ENCODE measurements at regions not wholly inside any gene's neighbourhood (a gene's known extent, or its start where the extent isn't known, plus 50 kb on each side); places are given as distances from the start of the nearest gene placed in this dataset.

DNA sequence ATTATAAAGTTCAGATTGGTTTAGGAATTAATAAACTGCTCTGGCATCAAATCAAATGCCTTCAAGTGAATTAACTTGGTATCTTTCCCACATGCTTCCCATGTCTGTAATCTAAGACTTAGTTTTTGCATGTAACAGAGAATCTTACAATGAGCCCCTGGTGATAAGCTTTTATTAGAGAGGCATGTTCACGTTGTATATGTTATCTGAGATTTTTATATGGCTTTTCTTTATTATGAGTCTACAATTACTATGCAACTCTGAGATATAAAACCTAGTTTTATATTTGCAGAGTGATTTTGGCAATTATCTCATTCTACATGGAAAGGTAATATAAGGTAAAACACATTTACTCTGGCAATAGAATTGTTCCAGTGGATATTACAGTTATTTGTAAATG lies 1578.4 kb upstream of the IGFBP7 start:
- no peak for DNase-seq (ENCODE audit: low spot score)

DNA sequence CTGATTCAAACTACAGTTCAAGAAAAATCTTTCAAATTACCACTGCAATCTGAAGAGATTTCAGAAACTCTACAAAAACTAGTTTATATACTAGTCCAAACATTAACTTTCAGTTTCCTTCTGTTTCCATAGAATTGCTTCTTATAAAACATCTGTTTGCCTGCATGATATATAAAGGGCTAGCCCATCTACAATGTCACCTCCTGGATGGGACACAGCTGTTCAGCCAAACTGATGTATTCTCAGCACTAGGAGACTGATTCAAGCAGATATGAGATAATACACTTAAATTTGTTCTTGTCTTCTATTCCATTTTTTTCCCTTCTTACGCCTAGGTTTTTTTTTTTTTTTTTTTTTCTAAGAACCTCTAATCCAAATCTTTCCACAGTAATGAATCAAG lies 1569.7 kb upstream of the IGFBP7 start:
- DNase-seq (ENCODE audit: low spot score) = no peak

DNA sequence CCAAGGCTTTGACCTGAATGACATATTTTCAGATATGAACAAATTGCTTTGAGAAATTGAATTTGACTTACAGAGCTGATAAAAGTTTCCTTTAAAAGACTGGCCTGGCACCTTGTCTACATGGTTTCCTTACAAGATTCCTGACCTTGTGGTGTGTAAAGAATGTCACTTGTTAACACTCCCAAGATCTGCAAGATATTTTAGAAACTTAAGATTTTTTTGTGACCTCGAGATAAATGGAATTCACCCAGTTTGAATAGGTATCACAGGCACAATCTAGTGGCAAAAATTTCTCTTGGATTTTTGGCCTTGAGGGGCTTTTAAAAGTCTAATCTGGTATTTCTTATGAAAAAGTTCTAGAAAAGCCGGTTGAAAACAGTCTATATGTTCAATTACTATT lies 1568.9 kb upstream of the IGFBP7 start:
- no peak for DNase-seq (ENCODE audit: low spot score)

DNA sequence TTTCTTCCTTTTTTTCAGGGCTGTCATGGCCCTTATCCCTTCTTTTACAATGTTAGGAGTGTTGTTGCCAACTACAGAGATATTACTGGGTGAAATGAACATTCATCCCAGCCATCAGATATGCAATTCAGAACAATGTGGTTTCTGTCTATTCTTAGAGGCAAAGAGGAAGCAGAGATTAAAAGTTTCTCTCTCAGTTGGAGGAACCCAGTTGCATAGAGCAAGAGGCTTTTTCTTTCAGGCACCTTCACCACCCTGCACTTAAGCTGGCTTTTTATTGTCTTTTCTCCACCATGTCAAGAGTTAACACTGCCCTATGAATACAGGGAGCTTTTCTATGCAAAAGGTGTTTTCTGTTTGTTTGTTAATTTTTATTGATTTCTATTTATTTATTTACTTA lies 1559.6 kb upstream of the IGFBP7 start:
- peak; percentile 12 for DNase-seq (ENCODE audit: low spot score)

DNA sequence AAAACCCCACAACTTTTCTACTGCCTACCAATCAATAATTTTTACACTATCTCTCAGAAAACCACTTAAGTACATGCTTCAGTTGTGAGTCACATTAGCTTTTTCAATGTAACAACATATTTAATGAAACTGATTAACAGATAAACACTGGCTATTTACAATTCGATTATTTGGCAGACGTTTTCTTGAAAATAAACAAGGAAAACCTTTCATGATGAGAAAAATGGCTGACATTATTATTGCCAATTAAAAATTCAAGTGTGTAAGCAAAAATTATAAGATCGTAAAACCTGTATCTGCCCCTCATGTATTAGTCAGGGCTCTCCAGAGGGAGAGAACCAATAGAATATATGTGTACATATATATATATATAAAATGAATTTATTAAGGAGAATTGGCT lies 1555.5 kb upstream of the IGFBP7 start:
- no peak for DNase-seq (ENCODE audit: low spot score)

DNA sequence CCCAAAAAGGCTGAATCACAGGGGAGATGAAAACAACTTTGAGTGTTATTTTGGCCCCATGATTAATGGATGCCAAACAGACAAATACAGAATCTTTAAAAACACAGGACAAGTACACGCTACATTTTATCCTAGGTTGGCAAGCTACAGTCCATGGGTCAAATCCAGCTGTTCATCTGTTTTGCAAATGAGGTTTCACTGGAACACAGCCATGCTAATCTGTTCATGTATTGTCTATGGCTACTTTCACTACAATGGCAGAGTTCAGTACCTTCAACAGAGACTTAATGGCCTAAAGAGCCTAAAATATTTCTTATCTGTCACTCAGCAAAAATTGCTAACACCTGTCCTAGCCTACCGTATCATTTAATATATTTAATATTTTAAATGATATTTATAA lies 1548.5 kb upstream of the IGFBP7 start:
- no peak for DNase-seq (ENCODE audit: low spot score)

DNA sequence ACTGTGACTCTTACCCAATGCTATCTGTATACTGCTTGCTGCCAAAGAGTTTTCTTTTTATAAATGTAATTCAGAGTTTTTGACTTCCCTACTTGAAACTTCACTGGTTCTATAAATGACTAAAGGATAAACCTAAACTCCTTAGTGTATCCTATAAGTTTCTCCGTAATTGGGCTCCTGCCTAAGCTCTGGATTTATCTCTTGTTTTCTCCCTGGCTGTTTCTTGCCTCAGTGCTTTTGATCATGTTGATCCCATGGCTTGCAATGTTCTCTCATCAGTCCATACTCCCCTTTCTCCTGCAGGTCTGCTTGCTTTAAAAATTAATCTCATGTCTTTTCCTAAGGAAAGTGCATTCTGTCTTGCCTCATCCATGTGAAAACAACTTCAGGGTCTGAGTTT lies 1543.1 kb upstream of the IGFBP7 start:
- no peak for DNase-seq (ENCODE audit: low spot score)

DNA sequence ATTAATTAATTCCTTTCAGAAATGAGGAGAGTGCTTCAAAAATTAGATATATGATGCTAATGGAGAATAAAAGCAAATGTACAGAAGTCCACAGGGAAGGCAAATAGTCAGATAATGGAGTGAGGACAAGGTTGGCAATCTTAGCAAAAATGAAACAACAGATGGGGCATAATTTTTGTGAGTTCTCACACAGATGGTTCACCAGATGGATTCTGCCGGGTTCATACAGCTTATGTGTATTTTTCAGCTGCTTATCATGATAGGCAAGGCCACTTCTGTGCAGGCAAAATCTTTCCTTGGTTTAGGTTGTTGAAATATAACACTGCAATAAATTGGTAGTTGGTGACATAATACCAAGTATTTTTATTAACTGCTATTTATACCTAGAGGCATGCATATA lies 1539.0 kb upstream of the IGFBP7 start:
- no peak for DNase-seq (ENCODE audit: low spot score)

DNA sequence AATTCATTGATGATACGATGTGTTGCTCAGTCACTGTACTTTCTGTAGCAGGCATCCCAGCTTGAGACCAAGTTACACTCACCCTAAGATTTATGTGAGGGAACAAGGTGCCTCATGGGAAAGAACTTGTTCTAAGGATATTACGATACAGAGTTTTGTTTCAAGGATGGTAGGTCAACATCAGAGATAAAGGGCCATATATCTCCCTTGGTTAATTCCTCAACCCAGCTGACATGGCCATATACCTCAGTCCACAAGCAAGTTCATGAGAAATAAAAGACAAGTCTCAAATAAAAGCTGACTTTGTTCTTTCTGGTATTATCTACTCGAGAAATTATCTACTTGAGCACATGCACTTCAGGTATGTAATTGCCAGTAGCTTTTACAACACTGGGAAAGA lies 1535.9 kb upstream of the IGFBP7 start:
- DNase-seq (ENCODE audit: low spot score) = no peak

DNA sequence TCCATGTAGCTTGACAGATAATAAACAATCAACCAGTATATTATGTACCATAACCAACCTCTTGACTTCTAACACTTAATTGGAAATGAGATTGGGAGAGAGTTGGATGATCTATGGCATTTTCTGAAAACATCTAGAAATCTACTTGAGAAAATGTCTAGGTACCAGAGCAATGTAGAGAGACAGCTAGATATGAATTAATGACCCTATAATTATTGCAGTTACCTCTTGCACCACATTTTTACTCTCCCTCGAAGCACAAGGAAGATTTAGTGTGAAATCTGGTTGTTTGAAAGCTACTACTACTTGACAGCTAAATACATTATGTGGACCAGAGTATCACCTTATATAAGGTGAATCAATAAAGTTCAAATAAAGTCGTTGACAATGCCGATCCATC lies 1534.4 kb upstream of the IGFBP7 start:
- DNase-seq (ENCODE audit: low spot score) = no peak

DNA sequence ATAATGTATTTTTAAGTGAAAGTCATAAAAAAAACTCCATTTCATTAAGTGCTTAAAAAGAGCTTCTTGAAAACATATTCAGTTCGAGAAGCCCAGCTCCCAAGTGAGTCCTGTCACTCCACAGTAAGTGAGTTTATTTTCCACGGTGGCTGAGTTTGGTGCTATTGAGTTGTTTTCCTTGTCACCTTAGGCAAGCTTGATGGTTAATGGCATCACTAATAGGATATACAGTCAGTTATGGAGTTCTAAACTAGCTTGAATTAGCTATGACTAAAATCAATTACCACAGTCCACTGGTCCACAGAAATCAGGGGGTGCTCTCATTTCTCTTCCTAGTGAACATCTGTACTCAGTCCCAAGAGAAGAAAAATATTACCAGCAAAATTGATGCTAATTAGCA lies 1526.2 kb upstream of the IGFBP7 start:
- no peak for DNase-seq (ENCODE audit: low spot score)

DNA sequence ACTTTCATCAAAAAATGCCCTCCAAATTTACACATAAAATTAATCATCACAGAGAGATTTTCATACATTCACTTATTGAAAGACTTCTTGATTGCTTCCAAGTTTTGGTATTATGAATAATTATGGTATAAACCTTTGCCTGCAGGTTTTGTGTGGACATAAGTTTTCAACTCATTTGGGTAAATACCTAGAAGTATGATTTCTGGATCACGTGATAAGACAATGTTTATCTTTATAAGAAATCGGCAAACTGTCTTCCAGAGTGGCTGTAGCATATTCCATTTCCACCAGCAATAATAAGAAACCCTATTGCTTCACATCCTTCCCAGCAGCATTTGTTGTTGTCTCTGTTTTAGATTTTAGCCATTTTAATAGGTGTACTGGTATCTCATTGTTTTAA lies 1507.0 kb upstream of the IGFBP7 start:
- DNase-seq (ENCODE audit: low spot score) = no peak

DNA sequence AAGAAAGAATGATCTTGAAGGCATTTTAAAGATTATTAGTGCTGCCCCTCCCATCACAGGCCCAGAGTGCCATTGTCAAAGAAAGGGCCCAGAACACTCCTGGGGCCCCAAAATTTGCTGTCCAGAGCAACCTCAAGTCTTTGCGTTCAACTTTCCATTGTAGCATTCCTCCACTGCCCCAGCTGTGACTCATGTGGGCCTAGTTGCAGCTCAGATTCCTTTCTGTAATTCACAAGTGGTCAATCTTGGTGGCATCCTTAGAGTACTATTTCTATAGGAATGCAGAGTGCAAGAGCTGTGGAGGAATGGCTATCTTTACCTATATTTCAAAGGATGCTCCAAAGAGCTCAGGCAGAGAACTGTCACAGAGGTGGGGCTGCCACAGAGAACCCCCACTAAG lies 1500.8 kb upstream of the IGFBP7 start:
- no peak for DNase-seq (ENCODE audit: low spot score)

DNA sequence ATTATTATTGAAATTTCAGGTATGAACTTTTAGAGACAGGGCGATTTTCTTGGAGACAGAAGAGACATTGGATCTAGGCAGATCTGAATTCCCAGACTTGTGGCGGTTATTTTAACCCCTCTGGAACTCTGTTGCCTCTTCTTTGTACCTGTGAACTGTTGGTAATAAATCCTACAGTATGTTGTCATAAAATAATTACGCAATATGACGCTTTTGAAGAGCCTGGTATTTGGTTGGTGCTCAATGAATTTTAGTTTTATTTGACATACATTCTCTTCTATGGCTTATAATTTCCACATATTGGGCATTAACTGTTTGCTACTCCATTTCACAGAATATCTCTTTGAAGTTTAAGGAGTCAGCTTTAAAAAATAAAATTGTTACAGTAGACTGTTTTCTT lies 1496.1 kb upstream of the IGFBP7 start:
- DNase-seq (ENCODE audit: low spot score) = no peak

DNA sequence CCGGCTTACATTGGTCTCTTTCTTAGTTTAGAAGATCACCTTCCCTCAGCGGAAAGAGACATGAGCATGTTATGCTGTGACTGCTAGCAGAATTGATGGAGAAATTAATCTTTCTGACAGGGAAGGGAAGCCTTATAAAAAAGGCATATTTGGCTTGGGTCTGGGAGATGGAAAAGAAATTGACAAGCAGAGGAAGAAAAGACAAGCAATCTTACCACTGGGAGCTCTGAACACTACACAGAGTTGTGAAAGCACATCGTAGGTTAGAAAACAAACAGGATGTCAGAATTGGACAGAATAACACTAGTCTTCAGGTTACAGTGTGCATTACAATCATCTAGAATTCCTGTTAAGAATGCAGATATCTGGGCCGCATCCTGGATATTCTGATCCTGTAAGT lies 1493.8 kb upstream of the IGFBP7 start:
- DNase-seq (ENCODE audit: low spot score) = no peak

DNA sequence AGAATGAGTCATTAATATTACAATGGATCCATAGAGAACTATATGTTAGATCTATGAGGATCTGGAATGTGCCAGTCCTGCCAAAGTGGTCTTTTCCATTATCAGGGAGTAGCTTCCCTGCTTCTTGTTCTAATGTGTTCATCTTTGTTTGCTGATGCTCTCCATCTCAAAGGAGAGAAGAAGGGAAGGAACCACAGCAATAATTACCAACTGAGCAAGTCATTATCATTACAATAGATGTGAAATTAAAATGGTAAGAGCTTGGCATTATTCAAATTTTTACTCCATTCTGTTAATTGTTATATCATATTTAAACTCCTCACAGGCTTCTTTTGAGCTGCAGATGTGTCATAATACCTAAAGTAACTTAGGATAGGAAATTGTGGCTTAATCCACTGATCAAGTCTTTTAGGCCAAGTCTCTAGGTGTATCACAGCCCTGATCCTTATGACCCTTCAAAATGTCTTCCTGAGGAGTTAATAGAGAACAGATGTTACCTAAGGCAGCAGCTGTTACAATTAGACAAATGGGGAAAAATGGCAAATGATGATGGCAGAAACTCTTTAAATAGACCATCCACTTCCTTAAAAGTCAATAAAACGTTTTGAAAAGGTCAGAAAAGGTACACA lies 1492.7 kb upstream of the IGFBP7 start:
- no peak for DNase-seq (ENCODE audit: low spot score)

DNA sequence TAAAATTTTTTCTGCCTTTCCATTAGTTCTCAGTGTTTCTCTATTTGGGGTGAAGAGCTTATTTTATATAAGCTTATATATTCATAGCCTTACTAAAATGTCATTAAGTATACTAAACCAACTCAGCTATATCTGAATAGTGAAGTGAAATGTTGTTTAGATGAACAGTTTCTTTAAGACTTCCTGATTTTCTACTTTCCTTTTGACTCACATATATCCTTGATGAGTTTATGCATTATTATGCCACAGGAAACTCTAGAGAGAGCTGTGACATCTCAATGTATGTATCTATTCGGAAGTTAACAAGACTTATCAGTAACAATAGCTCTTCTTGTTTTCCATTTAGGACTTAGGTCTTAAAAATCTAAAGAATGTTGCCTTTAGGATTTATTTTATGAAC lies 1491.8 kb upstream of the IGFBP7 start:
- peak; percentile 15 for DNase-seq (ENCODE audit: low spot score)

DNA sequence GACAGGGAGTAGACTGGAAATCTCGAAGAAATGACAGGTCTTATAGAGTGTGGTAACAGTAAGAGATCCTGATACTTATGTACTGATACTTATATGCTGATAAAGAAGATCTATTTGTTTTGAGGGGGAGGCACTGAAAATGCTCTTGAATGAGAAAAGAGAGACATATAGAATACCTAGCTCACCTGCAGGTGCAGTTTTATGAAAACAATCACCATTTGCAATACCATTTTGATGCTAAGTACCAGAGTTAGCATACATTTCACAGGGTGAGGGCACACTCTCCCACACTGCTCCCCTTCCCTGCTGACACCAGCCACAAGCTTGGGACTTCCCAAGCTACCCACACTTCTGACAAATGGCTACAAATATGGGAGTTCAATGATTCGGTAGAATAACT lies 1490.1 kb upstream of the IGFBP7 start:
- no peak for DNase-seq (ENCODE audit: low spot score)

DNA sequence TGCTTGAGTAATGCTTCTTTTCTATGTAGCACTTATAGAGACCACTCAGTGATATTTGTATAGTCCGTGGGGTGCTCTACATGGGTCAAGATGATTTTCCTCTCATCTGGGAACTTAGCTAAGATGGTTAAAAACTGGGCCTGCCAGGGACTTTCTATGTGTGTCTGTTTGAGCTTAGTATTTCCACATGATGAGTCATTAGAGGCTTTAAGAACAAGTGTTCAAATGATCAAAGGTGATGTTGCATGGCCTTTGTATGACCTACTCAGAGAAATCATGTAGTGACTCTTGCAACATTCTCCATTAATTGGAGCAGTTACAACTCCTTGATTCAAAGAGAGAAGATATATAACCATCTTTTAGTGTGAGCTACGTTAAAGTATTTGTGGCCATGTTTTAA lies 1480.5 kb upstream of the IGFBP7 start:
- peak; percentile 6 for DNase-seq (ENCODE audit: low spot score)

DNA sequence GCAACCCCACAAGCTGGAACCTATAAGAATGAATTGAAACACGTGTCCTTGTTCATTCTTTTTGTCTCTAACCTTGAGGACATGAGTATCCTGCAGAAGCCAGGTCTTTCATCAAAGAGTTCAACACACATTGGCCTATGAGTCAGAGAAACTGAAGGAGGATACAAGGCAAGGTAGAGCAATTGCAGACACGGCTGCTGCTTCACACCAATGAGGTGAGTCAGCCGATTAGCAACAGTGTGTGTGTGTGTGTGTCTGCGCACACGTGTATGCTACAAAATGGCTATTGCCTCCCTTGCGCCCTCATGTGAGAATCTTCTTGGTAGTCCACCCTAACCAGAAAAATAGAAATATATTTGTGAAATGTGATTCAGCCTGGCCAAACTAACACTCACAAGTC lies 1477.7 kb upstream of the IGFBP7 start:
- no peak for DNase-seq (ENCODE audit: low spot score)

DNA sequence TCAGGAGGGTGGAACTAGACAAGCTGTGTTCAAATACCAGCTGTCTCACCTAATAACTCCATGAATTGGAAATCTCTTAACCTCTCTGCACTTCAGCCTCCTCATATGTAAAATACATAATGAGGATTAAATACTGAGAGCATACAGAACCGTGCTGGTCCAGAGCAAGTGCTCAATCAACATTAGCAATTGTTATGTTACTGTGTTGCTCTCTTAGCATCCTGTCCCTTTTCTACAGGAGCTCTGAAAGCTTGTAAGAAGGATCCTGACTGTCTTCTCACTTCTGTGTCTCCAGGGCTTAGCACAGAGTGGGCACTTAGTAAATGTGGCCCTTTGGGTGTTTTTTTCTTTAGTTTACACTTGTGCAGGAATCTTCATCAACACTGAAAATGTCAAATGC lies 1456.1 kb upstream of the IGFBP7 start:
- no peak for DNase-seq (ENCODE audit: low spot score)

DNA sequence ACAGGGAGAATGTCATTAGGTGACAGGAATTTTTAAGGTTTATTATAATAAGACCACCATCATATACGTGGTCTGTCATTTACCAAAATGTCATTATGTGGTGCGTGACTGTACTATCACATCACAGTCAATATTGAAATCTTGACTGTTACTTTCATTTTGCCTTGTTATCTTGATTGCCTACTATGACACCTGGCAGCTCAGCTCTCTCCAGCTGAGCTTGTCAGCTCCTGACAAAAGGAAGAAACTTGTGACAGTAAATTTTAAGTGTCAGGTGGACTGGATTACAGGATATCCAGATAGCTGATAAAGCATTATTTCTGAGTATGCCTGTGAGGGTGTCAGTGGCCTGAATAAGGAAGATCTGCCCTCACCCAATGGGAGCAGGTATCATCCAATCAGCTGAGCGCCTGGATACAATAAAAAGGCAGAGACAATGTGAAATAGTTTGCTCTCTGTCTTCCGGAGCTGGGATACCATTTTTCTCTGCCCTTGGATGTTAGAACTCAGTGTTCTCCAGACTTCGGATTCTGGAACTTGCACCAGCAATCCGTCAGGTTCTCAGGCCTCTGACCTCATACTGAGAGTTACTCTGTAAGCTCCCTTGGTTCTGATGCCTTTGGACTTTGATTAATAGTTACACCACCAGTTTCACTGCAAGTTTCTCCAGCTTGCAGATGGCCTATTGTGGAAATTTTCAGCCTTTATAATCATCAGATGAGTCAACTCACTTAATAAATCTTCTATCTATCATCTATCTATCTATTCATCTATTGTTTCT lies 1454.7 kb upstream of the IGFBP7 start:
- DNase-seq (ENCODE audit: low spot score) = no peak

DNA sequence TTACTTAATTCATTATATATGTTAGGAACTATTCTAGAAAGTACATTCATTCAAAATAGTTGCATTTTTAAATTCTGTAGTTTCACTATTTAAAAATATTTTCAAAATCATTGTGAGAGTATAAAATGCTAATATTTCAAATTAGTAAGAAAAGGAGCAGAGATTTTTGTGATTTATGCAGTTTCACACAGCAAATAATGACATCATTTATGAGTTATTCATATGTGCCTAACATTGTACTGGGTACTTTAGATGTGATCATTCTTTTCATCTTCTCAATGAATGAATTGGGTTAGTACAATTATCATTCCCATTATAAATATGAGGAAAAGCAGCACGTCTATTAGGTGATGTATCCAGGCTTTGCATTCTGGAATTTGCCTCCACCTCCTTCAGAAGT lies 1451.0 kb upstream of the IGFBP7 start:
- no peak for DNase-seq (ENCODE audit: low spot score)

DNA sequence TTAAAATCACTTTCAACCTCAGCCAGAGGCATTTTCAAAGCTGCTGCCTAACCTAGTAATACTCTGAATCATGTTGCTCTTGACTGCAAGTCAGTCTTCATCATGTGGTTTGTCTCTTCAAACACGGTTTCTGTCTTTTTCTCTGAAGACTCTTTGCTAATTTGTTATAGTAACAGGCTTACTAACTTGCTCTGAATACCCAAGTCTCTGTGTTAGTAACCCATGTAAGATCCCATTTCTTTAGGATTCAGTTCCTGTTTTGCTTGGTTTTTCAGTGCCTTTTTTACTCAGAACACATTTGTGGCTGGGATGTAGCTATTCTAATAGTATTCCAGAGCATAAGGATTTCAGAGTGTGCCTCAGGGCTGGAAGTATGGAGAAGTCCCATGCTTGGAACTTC lies 1450.6 kb upstream of the IGFBP7 start:
- DNase-seq (ENCODE audit: low spot score) = no peak
